HEK293 (cell line): ENCODE measurements at regions not wholly inside any gene's neighbourhood (a gene's known extent, or its start where the extent isn't known, plus 50 kb on each side); places are given as distances from the start of the nearest gene placed in this dataset.
A peak's percentile ranks its signal among the peaks of the same experiment; 100 is the strongest.

Experiments
- CTCF ChIA-PET: fragments of 350-600 bp; formaldehyde crosslinking; extraction: SDS; loops from one replicate; lab custom pipeline; 2021; ENCODE audit warnings: antibody characterized with exemption; lab: Yijun Ruan, JAX
- POLR2A ChIA-PET: fragments of 300-600 bp; formaldehyde crosslinking; extraction: SDS; loops from one replicate; lab custom pipeline; 2020; ENCODE audit warnings: antibody characterized with exemption, inconsistent platforms; lab: Yijun Ruan, JAX
- H3K27ac ChIP-seq: fragments of 200-500 bp; sonication (Bioruptor generic); 2 replicates; pipeline ENCODE4 v1.5.1; 2014; ENCODE audit warnings: low read depth, low read length, control low read depth, inconsistent platforms; ENCODE audit errors: extremely low read depth
- H3K36me3 ChIP-seq, 2 experiments: fragments of 200-500 bp in 1 of 2; sonication (Bioruptor generic) in 1 of 2; 1 replicate in 1 of 2; 2 replicates in 1 of 2; pipeline ENCODE4 v1.5.1; 2014 to 2017; ENCODE audit warnings: inconsistent platforms in 2 of 2, low read length in 2 of 2; ENCODE audit not compliant: control insufficient read depth in 2 of 2, insufficient read depth in 1 of 2
- H3K4me1 ChIP-seq: fragments of 200-500 bp; sonication (Bioruptor generic); 2 replicates; pipeline ENCODE4 v1.5.1; 2014; ENCODE audit warnings: mild to moderate bottlenecking, low read length, inconsistent platforms; ENCODE audit not compliant: control insufficient read depth, insufficient read depth
- H3K4me3 ChIP-seq: 2 replicates; pipeline ENCODE4 v1.5.1; 2011; ENCODE audit warnings: low read depth, mild to moderate bottlenecking, control low read depth, low read length, moderate library complexity
- H3K9me3 ChIP-seq: fragments of 200-500 bp; sonication (Bioruptor generic); 2 replicates; pipeline ENCODE4 v1.5.1; 2014; ENCODE audit warnings: low read depth, low read length, inconsistent platforms; ENCODE audit not compliant: control insufficient read depth, insufficient read depth
- GLIS1 ChIP-seq: fragments of 450-650 bp; formaldehyde crosslinking; IDR thresholded peaks from 2 replicates; pipeline ENCODE4 v1.5.1; 2016; ENCODE audit warnings: missing biosample characterization, missing genetic modification characterization
- PRDM1 ChIP-seq: fragments of 450-650 bp; formaldehyde crosslinking; IDR thresholded peaks from 2 replicates; pipeline ENCODE4; 2016; ENCODE audit warnings: missing biosample characterization, missing genetic modification characterization
- SETDB1 ChIP-seq: IDR thresholded peaks from one replicate; pipeline ENCODE4 v1.6.1; 2017; ENCODE audit warnings: mild to moderate bottlenecking, low read length, moderate library complexity, mixed read lengths; ENCODE audit not compliant: insufficient read length
- SP7 ChIP-seq: fragments of 450-650 bp; formaldehyde crosslinking; IDR thresholded peaks from 2 replicates; pipeline ENCODE4 v1.5.1; 2016; ENCODE audit warnings: missing biosample characterization, missing genetic modification characterization
- ZBTB1 ChIP-seq: fragments of 450-650 bp; formaldehyde crosslinking; IDR thresholded peaks from 2 replicates; pipeline ENCODE4 v1.5.1; 2016; ENCODE audit warnings: missing biosample characterization, missing genetic modification characterization
- ZBTB20 ChIP-seq: fragments of 450-650 bp; formaldehyde crosslinking; IDR thresholded peaks from 2 replicates; pipeline ENCODE4 v1.5.1; 2016; ENCODE audit warnings: missing biosample characterization, missing genetic modification characterization
- ZBTB49 ChIP-seq: fragments of 450-650 bp; formaldehyde crosslinking; IDR thresholded peaks from 2 replicates; pipeline ENCODE4 v1.5.1; 2016; ENCODE audit warnings: missing biosample characterization, missing genetic modification characterization, low read depth
- ZBTB7A ChIP-seq: fragments of 450-650 bp; formaldehyde crosslinking; IDR thresholded peaks from 2 replicates; pipeline ENCODE4 v1.5.1; 2016; ENCODE audit warnings: low read depth, missing biosample characterization, missing genetic modification characterization
- ZIC2 ChIP-seq: fragments of 450-650 bp; formaldehyde crosslinking; IDR thresholded peaks from 2 replicates; pipeline ENCODE4 v1.5.1; 2016; ENCODE audit warnings: missing biosample characterization, missing genetic modification characterization
- ZNF223 ChIP-seq: fragments of 450-650 bp; formaldehyde crosslinking; IDR thresholded peaks from 2 replicates; pipeline ENCODE4 v1.5.1; 2016; ENCODE audit warnings: missing biosample characterization, missing genetic modification characterization
- ZNF341 ChIP-seq: fragments of 450-650 bp; formaldehyde crosslinking; IDR thresholded peaks from 2 replicates; pipeline ENCODE4; 2016; ENCODE audit warnings: low read depth, missing biosample characterization, missing genetic modification characterization
- ZNF416 ChIP-seq: fragments of 450-650 bp; formaldehyde crosslinking; IDR thresholded peaks from 2 replicates; pipeline ENCODE4 v1.5.1; 2016; ENCODE audit warnings: missing biosample characterization, missing genetic modification characterization
- ZNF433 ChIP-seq: fragments of 450-650 bp; formaldehyde crosslinking; IDR thresholded peaks from 2 replicates; pipeline ENCODE4 v1.5.1; 2016; ENCODE audit warnings: missing biosample characterization, missing genetic modification characterization, low read depth
- ZNF473 ChIP-seq: fragments of 450-650 bp; formaldehyde crosslinking; IDR thresholded peaks from 2 replicates; pipeline ENCODE4 v1.5.1; 2017; ENCODE audit warnings: missing biosample characterization, missing genetic modification characterization
- ZNF544 ChIP-seq: fragments of 450-650 bp; formaldehyde crosslinking; IDR thresholded peaks from 2 replicates; pipeline ENCODE4 v1.5.0; 2017; ENCODE audit warnings: missing biosample characterization, missing genetic modification characterization
- ZNF549 ChIP-seq: fragments of 450-650 bp; IDR thresholded peaks from 2 replicates; pipeline ENCODE4 v1.5.1; 2018; ENCODE audit warnings: missing biosample characterization, missing genetic modification characterization, mild to moderate bottlenecking, inconsistent platforms, moderate library complexity
- ZNF660 ChIP-seq: fragments of 450-650 bp; IDR thresholded peaks from 2 replicates; pipeline ENCODE4 v1.5.1; 2018; ENCODE audit warnings: missing biosample characterization, mild to moderate bottlenecking, missing genetic modification characterization
- ZNF843 ChIP-seq: fragments of 450-650 bp; formaldehyde crosslinking; IDR thresholded peaks from 2 replicates; pipeline ENCODE4 v1.5.1; 2016; ENCODE audit warnings: missing biosample characterization, missing genetic modification characterization
- TF ChIP-seq, protein P1 (sequence below): sonication (generic); formaldehyde crosslinking; IDR thresholded peaks from 2 replicates; pipeline ENCODE4 v1.8.1; 2022; ENCODE audit warnings: mild to moderate bottlenecking, moderate library complexity, missing genetic modification reagents

GRCh38 chr15:70192490-70192889 lies 94.8 kb upstream of the TLE3 start:
- Histone ChIP-seq H3K36me3 (no peaks in the 10 kb centered on the region), H3K27ac (no peak overlapping the region), H3K4me3 (no peak overlapping the region), H3K4me1 (peaks cover 17% of the 10 kb centered on the region), H3K9me3 (peaks cover 4% of the 10 kb centered on the region)
- CTCF ChIA-PET: interaction anchor here (0.6 to 3.4 kb wide), 3 partner anchors 9 to 17 kb away, joined by 3 to 10 read pairs (median 4); no protein-coding TSS in a partner anchor
- TF ChIP-seq ZNF549 (tag by site-specific recombination) (no peak), ZBTB1 (tag by site-specific recombination) (no peak), ZNF544 (no peak), ZBTB7A (tag by site-specific recombination) (no peak), ZNF223 (tag by site-specific recombination) (no peak), ZBTB20 (tag by site-specific recombination) (no peak), ZNF341 (tag by site-specific recombination) (no peak), ZNF416 (tag by site-specific recombination) (no peak), SP7 (no peak), PRDM1 (tag by site-specific recombination) (no peak), ZBTB49 (tag by site-specific recombination) (no peak), ZNF843 (tag by site-specific recombination) (no peak), ZNF433 (no peak)
- TF ChIP-seq, protein P1, sequence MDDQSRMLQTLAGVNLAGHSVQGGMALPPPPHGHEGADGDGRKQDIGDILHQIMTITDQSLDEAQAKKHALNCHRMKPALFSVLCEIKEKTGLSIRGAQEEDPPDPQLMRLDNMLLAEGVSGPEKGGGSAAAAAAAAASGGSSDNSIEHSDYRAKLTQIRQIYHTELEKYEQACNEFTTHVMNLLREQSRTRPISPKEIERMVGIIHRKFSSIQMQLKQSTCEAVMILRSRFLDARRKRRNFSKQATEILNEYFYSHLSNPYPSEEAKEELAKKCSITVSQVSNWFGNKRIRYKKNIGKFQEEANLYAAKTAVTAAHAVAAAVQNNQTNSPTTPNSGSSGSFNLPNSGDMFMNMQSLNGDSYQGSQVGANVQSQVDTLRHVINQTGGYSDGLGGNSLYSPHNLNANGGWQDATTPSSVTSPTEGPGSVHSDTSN: no peak
- POLR2A ChIA-PET: no interaction called here

- no peaks in the 10 kb centered on the region for H3K36me3 ChIP-seq
- ChIA-PET CTCF (interaction anchor here (0.6 to 3.4 kb wide), 3 partner anchors 9 to 18 kb away, joined by 3 to 10 read pairs (median 4); no protein-coding TSS in a partner anchor), POLR2A (no interaction called here)
- H3K4me1 ChIP-seq: peaks cover 13% of the 10 kb centered on the region
- no peak overlapping the region for H3K4me3 ChIP-seq
- H3K9me3 ChIP-seq: peaks cover 4% of the 10 kb centered on the region
- H3K27ac ChIP-seq: no peak overlapping the region
- TF ChIP-seq ZNF473: no peak
- peak; percentile 4 for TF ChIP-seq SETDB1
These were observed 94.3 kb upstream of the TLE3 start for GRCh38 chr15:70192041-70192440.

GRCh38 chr15:70190965-70191364 lies 93.2 kb upstream of the TLE3 start:
- CTCF ChIA-PET: interaction anchor here (3.4 kb wide), 1 partner anchor 9 kb away, joined by 10 read pairs; no protein-coding TSS in a partner anchor

More at GRCh38 chr15:70190965-70191364, 93.2 kb upstream of the TLE3 start:
- peaks cover 4% of the 10 kb centered on the region for H3K9me3 ChIP-seq
- TF ChIP-seq ZIC2 (tag by site-specific recombination) (peak; percentile 94), ZNF660 (tag by site-specific recombination) (no peak), GLIS1 (peak; percentile 35; the same call in 1 of the 2 replicates)
- no peak overlapping the region for H3K4me3 ChIP-seq
- H3K4me1 ChIP-seq: peaks cover 4% of the 10 kb centered on the region
- POLR2A ChIA-PET: interaction anchor here (0.6 kb wide), 1 partner anchor 136 kb away, joined by 3 read pairs; no protein-coding TSS in a partner anchor
- H3K36me3 ChIP-seq: no peaks in the 10 kb centered on the region
- H3K27ac ChIP-seq: no peak overlapping the region
